Coronary artery (tissue), 2 donors: ENCODE measurements at regions not wholly inside any gene's neighbourhood (a gene's known extent, or its start where the extent isn't known, plus 50 kb on each side); places are given as distances from the start of the nearest gene placed in this dataset.

Experiments
- DNase-seq: peaks from one replicate; pipeline ENCODE4 v3.0.0-alpha.2; 2017; ENCODE audit warnings: low spot score
- H3K27ac ChIP-seq, 2 donors: fragments of 200-600 bp; sonication (generic); one replicate each; pipeline ENCODE4 v1.5.1; 2016 to 2019
- H3K4me3 ChIP-seq: fragments of 200-600 bp; sonication (generic); 2 replicates; pipeline ENCODE4 v1.5.1; 2016; ENCODE audit warnings: mild to moderate bottlenecking, moderate library complexity
- TF ChIP-seq, protein P1 (sequence below): fragments of 200-600 bp; sonication (generic); IDR thresholded peaks from one replicate; pipeline ENCODE4 v1.5.1; 2019; ENCODE audit warnings: antibody characterized with exemption

GRCh38 chr4:131054489-131055019 is 1958.6 kb downstream of the C4orf33 start:
- DNase-seq: no peak
- H3K4me3 ChIP-seq: no peak overlapping the region
- H3K27ac ChIP-seq: no peak overlapping the region
- TF ChIP-seq, protein P1, sequence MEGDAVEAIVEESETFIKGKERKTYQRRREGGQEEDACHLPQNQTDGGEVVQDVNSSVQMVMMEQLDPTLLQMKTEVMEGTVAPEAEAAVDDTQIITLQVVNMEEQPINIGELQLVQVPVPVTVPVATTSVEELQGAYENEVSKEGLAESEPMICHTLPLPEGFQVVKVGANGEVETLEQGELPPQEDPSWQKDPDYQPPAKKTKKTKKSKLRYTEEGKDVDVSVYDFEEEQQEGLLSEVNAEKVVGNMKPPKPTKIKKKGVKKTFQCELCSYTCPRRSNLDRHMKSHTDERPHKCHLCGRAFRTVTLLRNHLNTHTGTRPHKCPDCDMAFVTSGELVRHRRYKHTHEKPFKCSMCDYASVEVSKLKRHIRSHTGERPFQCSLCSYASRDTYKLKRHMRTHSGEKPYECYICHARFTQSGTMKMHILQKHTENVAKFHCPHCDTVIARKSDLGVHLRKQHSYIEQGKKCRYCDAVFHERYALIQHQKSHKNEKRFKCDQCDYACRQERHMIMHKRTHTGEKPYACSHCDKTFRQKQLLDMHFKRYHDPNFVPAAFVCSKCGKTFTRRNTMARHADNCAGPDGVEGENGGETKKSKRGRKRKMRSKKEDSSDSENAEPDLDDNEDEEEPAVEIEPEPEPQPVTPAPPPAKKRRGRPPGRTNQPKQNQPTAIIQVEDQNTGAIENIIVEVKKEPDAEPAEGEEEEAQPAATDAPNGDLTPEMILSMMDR: no peak

- no peak overlapping the region for H3K27ac ChIP-seq
- DNase-seq: no peak
- H3K4me3 ChIP-seq: no peak overlapping the region
- TF ChIP-seq, protein P1: no peak
Measured at GRCh38 chr4:131061734-131062133, 1965.8 kb downstream of the C4orf33 start.

DNA sequence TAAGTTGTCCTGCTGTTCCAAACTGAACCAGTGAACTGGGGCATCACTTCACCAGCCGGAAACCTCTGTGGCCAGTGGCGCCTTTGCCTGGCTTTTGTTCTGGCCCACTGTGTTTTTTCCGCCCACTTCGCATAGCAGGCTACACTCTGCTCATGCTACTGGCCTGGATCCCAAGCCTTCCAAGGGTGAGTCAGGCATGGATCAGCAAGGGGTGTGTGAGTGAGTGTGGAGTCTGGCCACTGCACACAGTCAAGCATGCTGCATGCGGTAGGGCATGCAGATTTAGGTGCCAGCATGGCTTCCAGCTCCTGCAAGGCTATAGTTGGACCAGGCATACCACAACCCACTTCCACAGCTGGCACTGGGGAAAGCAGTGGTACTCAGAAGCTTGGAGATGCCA is 1967.9 kb downstream of the C4orf33 start:
- H3K27ac ChIP-seq: no peak overlapping the region
- no peak for DNase-seq
- TF ChIP-seq, protein P1: no peak
- no peak overlapping the region for H3K4me3 ChIP-seq

GRCh38 chr4:131081069-131081468 is 1985.1 kb downstream of the C4orf33 start:
- TF ChIP-seq, protein P1: no peak
- DNase-seq: no peak
- no peak overlapping the region for H3K4me3 ChIP-seq
- no peak overlapping the region for H3K27ac ChIP-seq

- no peak for DNase-seq
- TF ChIP-seq, protein P1: no peak
- H3K27ac ChIP-seq: no peak overlapping the region
- no peak overlapping the region for H3K4me3 ChIP-seq
Measured at GRCh38 chr4:131084997-131085396, 1989.0 kb downstream of the C4orf33 start.

DNA sequence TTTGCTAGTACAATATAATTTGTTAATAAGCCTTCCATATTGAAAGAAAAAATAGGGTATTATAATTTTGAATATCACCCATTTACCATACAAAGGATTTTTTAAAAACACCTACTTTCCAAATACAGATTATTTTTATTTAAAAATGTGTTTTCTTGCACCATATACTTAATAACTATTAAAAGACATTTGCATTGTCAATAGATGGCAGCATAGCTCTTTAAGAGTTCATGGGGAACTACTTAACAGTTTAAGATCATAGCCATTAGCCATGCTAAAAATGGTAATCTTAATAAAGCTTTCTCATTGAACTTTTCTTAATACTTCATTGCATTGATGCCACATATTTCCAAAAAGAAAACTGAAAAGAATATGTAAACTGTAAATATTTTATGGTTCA is 1995.9 kb downstream of the C4orf33 start:
- no peak overlapping the region for H3K4me3 ChIP-seq
- no peak for DNase-seq
- TF ChIP-seq, protein P1: no peak
- no peak overlapping the region for H3K27ac ChIP-seq

DNA sequence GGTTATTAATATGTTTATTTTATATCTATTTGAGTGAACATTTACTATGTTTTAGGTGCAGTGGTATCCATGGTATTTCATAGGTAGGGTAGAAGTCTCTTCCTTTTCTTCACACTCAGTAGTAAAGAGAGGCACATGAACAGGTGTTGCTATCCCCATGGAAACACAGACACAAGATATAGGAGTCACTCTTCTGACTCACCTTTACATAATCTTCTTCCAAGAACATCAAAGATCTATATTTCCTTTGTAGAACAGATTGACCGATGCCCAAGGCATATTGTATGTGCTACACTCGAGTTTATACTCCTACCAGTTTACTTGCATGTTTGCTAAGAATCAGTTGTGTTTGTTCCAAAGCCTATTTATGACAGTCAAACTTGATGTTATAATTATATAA is 1997.4 kb downstream of the C4orf33 start:
- DNase-seq: no peak

More for the DNA sequence above, 1997.4 kb downstream of the C4orf33 start:
- no peak overlapping the region for H3K4me3 ChIP-seq
- TF ChIP-seq, protein P1: no peak
- no peak overlapping the region for H3K27ac ChIP-seq
